Daoy (cell line): ENCODE measurements at regions not wholly inside any gene's neighbourhood (a gene's known extent, or its start where the extent isn't known, plus 50 kb on each side); places are given as distances from the start of the nearest gene placed in this dataset.
"Not testable (repeated sequence)": the region's sequence is repeated elsewhere in the genome, so short reads cannot be mapped to it uniquely, and the experiment has no call there.

ENCODE experiments used
- DNase-seq: peaks from one replicate; pipeline ENCODE4 v3.0.0-alpha.2; 2015; ENCODE audit warnings: low read depth

GRCh38 chr5:34555699-34556508 is 100.2 kb upstream of the RAI14 start:
- DNase-seq = no peak

GRCh38 chr5:34556509-34556782 is 99.7 kb upstream of the RAI14 start:
- DNase-seq = no peak

GRCh38 chr5:34561581-34561980 is 94.5 kb upstream of the RAI14 start:
- DNase-seq = not testable (repeated sequence)

GRCh38 chr5:34562791-34563190 is 93.3 kb upstream of the RAI14 start:
- DNase-seq = no peak

GRCh38 chr5:34563269-34563668 is 92.9 kb upstream of the RAI14 start:
- no peak for DNase-seq

GRCh38 chr5:34563931-34564709 is 92.0 kb upstream of the RAI14 start:
- DNase-seq = peak; percentile 63

- DNase-seq = peak; percentile 58
These were observed 91.4 kb upstream of the RAI14 start for GRCh38 chr5:34564710-34565235.

- DNase-seq = no peak
These were observed 86.0 kb upstream of the RAI14 start for GRCh38 chr5:34570143-34570542.

- peak; percentile 50 for DNase-seq
These were observed 85.1 kb upstream of the RAI14 start for GRCh38 chr5:34570721-34571676.

- no peak for DNase-seq
These were observed 84.5 kb upstream of the RAI14 start for GRCh38 chr5:34571677-34572041.

- no peak for DNase-seq
These were observed 81.1 kb upstream of the RAI14 start for GRCh38 chr5:34574936-34575467.

GRCh38 chr5:34576891-34577666 is 79.0 kb upstream of the RAI14 start:
- DNase-seq = no peak

- DNase-seq = no peak
These were observed 77.2 kb upstream of the RAI14 start for GRCh38 chr5:34578962-34579361.

- no peak for DNase-seq
These were observed 75.1 kb upstream of the RAI14 start for GRCh38 chr5:34580983-34581382.

GRCh38 chr5:34582371-34582770 is 73.8 kb upstream of the RAI14 start:
- no peak for DNase-seq

- DNase-seq = no peak
These were observed 73.0 kb upstream of the RAI14 start for GRCh38 chr5:34583167-34583566.

- no peak for DNase-seq
These were observed 72.0 kb upstream of the RAI14 start for GRCh38 chr5:34584165-34584564.

GRCh38 chr5:34585601-34586104 is 70.5 kb upstream of the RAI14 start:
- peak; percentile 67 for DNase-seq

- DNase-seq = peak; percentile 77
These were observed 69.8 kb upstream of the RAI14 start for GRCh38 chr5:34586117-34586885.
